Hepatocyte (in vitro differentiated cells): ENCODE measurements at regions not wholly inside any gene's neighbourhood (a gene's known extent, or its start where the extent isn't known, plus 50 kb on each side); places are given as distances from the start of the nearest gene placed in this dataset.

Experiments used
- DNase-seq: peaks from one replicate; pipeline ENCODE4 v3.0.0-alpha.2; 2016; ENCODE audit warnings: low spot score
- H2AFZ ChIP-seq: fragments of 200-600 bp; sonication (generic); 2 replicates; pipeline ENCODE4 v1.6.0; 2016; ENCODE audit warnings: antibody characterized with exemption, mild to moderate bottlenecking
- H3K27ac ChIP-seq: fragments of 200-600 bp; sonication (generic); 2 replicates; pipeline ENCODE4 v1.5.1; 2016; ENCODE audit warnings: mild to moderate bottlenecking
- H3K27me3 ChIP-seq: fragments of 200-600 bp; sonication (generic); 2 replicates; pipeline ENCODE4 v1.6.1; 2016
- H3K36me3 ChIP-seq: fragments of 200-600 bp; sonication (generic); replicated peaks from 2 replicates; pipeline ENCODE4 v1.5.1; 2016; ENCODE audit warnings: low read depth; ENCODE audit not compliant: insufficient read depth
- H3K4me1 ChIP-seq: fragments of 200-600 bp; sonication (generic); 2 replicates; pipeline ENCODE4 v1.5.1; 2016; ENCODE audit warnings: mild to moderate bottlenecking, moderate library complexity; ENCODE audit not compliant: insufficient read depth
- H3K4me2 ChIP-seq: fragments of 200-600 bp; sonication (generic); 2 replicates; pipeline ENCODE4 v1.6.0; 2016
- H3K4me3 ChIP-seq: fragments of 200-600 bp; sonication (generic); 2 replicates; pipeline ENCODE4 v1.5.1; 2016; ENCODE audit warnings: mild to moderate bottlenecking
- H3K79me2 ChIP-seq: fragments of 200-600 bp; sonication (generic); 2 replicates; pipeline ENCODE4 v1.6.0; 2017; ENCODE audit warnings: mild to moderate bottlenecking
- H3K9me2 ChIP-seq: fragments of 200-600 bp; sonication (generic); replicated peaks from 2 replicates; pipeline ENCODE4 v1.6.0; 2017; ENCODE audit warnings: mild to moderate bottlenecking; ENCODE audit not compliant: insufficient read depth
- H3K9me3 ChIP-seq: fragments of 200-600 bp; sonication (generic); 2 replicates; pipeline ENCODE4 v1.5.1; 2016; ENCODE audit warnings: low read depth, mild to moderate bottlenecking
- H4K20me1 ChIP-seq: fragments of 200-600 bp; sonication (generic); 2 replicates; pipeline ENCODE4 v1.6.0; 2016; ENCODE audit warnings: mild to moderate bottlenecking; ENCODE audit not compliant: insufficient read depth, poor library complexity, severe bottlenecking
- CTCF ChIP-seq: fragments of 200-600 bp; sonication (generic); IDR thresholded peaks from 2 replicates; pipeline ENCODE4 v1.5.1; 2016; ENCODE audit warnings: antibody characterized with exemption, mild to moderate bottlenecking; ENCODE audit not compliant: poor library complexity
- EZH2 ChIP-seq: fragments of 200-600 bp; sonication (generic); IDR thresholded peaks from 2 replicates; pipeline ENCODE4 v1.6.1; 2016; ENCODE audit warnings: antibody characterized with exemption, mild to moderate bottlenecking, borderline replicate concordance
- EZH2phosphoT487 ChIP-seq: fragments of 200-600 bp; sonication (generic); IDR thresholded peaks from one replicate; pipeline ENCODE4 v1.6.1; 2018; ENCODE audit warnings: antibody characterized with exemption, mild to moderate bottlenecking, low read depth, moderate library complexity; ENCODE audit not compliant: unreplicated experiment, severe bottlenecking
- WGBS: methylation state at CpG from one replicate; pipeline ENCODE4 v1.1.6; 2016; ENCODE audit warnings: low lambda C conversion rate; ENCODE audit errors: missing lambda C conversion rate; 5-methylcytosine and 5-hydroxymethylcytosine counted together

GRCh38 chr5:4192111-4192510, 596.5 kb downstream of the IRX1 start:
- Histone ChIP-seq H3K4me3 (no peak overlapping the region), H3K9me3 (no peaks in the 10 kb centered on the region), H3K4me1 (no peaks in the 10 kb centered on the region), H3K36me3 (no peaks in the 10 kb centered on the region), H3K27me3 (no peaks in the 10 kb centered on the region), H3K4me2 (no peak overlapping the region), H4K20me1 (no peaks in the 10 kb centered on the region), H3K27ac (no peak overlapping the region), H3K9me2 (no peaks in the 10 kb centered on the region), H2AFZ (no peak overlapping the region), H3K79me2 (no peaks in the 10 kb centered on the region)
- no peak for DNase-seq
- WGBS, result 87% methylated on average over 10 of the region's 10 CpGs
- TF ChIP-seq EZH2, result no peak
- no peak for TF ChIP-seq CTCF
- no peak for TF ChIP-seq EZH2phosphoT487

- Histone ChIP-seq H2AFZ (no peak overlapping the region), H3K9me3 (no peaks in the 10 kb centered on the region), H3K4me3 (no peak overlapping the region), H3K36me3 (no peaks in the 10 kb centered on the region), H3K79me2 (no peaks in the 10 kb centered on the region), H4K20me1 (no peaks in the 10 kb centered on the region), H3K9me2 (no peaks in the 10 kb centered on the region), H3K4me2 (no peak overlapping the region), H3K27ac (no peak overlapping the region), H3K27me3 (peaks cover 5% of the 10 kb centered on the region), H3K4me1 (no peaks in the 10 kb centered on the region)
- 48% methylated on average over 8 of the region's 8 CpGs for WGBS
- TF ChIP-seq CTCF (no peak), EZH2phosphoT487 (no peak), EZH2 (no peak)
- DNase-seq, result no peak
Measured at GRCh38 chr5:4196744-4197143, 601.1 kb downstream of the IRX1 start.

GRCh38 chr5:4197151-4197550, 601.5 kb downstream of the IRX1 start:
- Histone ChIP-seq H4K20me1 (no peaks in the 10 kb centered on the region), H2AFZ (no peak overlapping the region), H3K27ac (no peak overlapping the region), H3K27me3 (peaks cover 5% of the 10 kb centered on the region), H3K9me2 (no peaks in the 10 kb centered on the region), H3K79me2 (no peaks in the 10 kb centered on the region), H3K4me1 (no peaks in the 10 kb centered on the region), H3K36me3 (no peaks in the 10 kb centered on the region), H3K4me3 (no peak overlapping the region), H3K9me3 (no peaks in the 10 kb centered on the region), H3K4me2 (no peak overlapping the region)
- TF ChIP-seq CTCF (no peak), EZH2 (no peak), EZH2phosphoT487 (no peak)
- DNase-seq, result no peak
- 76% methylated on average over 5 of the region's 5 CpGs for WGBS

- H3K27ac ChIP-seq, result no peak overlapping the region
- no peaks in the 10 kb centered on the region for H3K9me2 ChIP-seq
- no peaks in the 10 kb centered on the region for H3K79me2 ChIP-seq
- no peaks in the 10 kb centered on the region for H4K20me1 ChIP-seq
- DNase-seq, result no peak
- H3K36me3 ChIP-seq, result no peaks in the 10 kb centered on the region
- H3K27me3 ChIP-seq, result peaks cover 5% of the 10 kb centered on the region
- H3K4me3 ChIP-seq, result no peak overlapping the region
- no peak overlapping the region for H3K4me2 ChIP-seq
- WGBS, result 33% methylated on average over 7 of the region's 7 CpGs
- no peak overlapping the region for H2AFZ ChIP-seq
- no peaks in the 10 kb centered on the region for H3K9me3 ChIP-seq
- TF ChIP-seq CTCF (no peak), EZH2phosphoT487 (no peak)
- no peaks in the 10 kb centered on the region for H3K4me1 ChIP-seq
Measured at GRCh38 chr5:4198461-4198860, 602.8 kb downstream of the IRX1 start.
